Iris pigment epithelial cell (primary cell): ENCODE measurements at regions not wholly inside any gene's neighbourhood (a gene's known extent, or its start where the extent isn't known, plus 50 kb on each side); places are given as distances from the start of the nearest gene placed in this dataset.

Source experiments
- DNase-seq: peaks from one replicate; pipeline ENCODE4 v3.0.0-alpha.2; 2011; ENCODE audit warnings: low read depth

- no peak for DNase-seq
Observed at GRCh38 chr2:119104414-119104813, 54.1 kb downstream of the C1QL2 start.

- no peak for DNase-seq
Observed at GRCh38 chr2:119102964-119103363, 55.6 kb downstream of the C1QL2 start.

GRCh38 chr2:119088416-119088815, 70.1 kb downstream of the C1QL2 start:
- no peak for DNase-seq

- no peak for DNase-seq
Observed at GRCh38 chr2:119086327-119086726, 72.2 kb downstream of the C1QL2 start.

GRCh38 chr2:119085613-119086012, 72.9 kb downstream of the C1QL2 start:
- peak; percentile 17 for DNase-seq

GRCh38 chr2:119083416-119083815, 75.1 kb downstream of the C1QL2 start:
- no peak for DNase-seq

- no peak for DNase-seq
Observed at GRCh38 chr2:119082821-119083400, 75.6 kb downstream of the C1QL2 start.

- no peak for DNase-seq
Observed at GRCh38 chr2:119078796-119079195, 79.8 kb downstream of the C1QL2 start.

- no peak for DNase-seq
Observed at GRCh38 chr2:119076713-119077112, 81.8 kb downstream of the C1QL2 start.

GRCh38 chr2:119073213-119073612, 85.3 kb downstream of the C1QL2 start:
- DNase-seq = no peak

- no peak for DNase-seq
Observed at GRCh38 chr2:119071476-119071875, 87.1 kb downstream of the C1QL2 start.

- DNase-seq = no peak
Observed at GRCh38 chr2:119069781-119070180, 88.8 kb downstream of the C1QL2 start.

GRCh38 chr2:119068154-119068725, 90.3 kb downstream of the C1QL2 start:
- no peak for DNase-seq

GRCh38 chr2:119066272-119066804, 92.2 kb downstream of the C1QL2 start:
- peak; percentile 34 for DNase-seq

- no peak for DNase-seq
Observed at GRCh38 chr2:119065146-119065545, 93.4 kb downstream of the C1QL2 start.

GRCh38 chr2:119064567-119064966, 94.0 kb downstream of the C1QL2 start:
- peak; percentile 43 for DNase-seq

GRCh38 chr2:119063177-119063576, 95.4 kb downstream of the C1QL2 start:
- DNase-seq = no peak

- DNase-seq = no peak
Observed at GRCh38 chr2:119062652-119063051, 95.9 kb downstream of the C1QL2 start.

- DNase-seq = no peak
Observed at GRCh38 chr2:119062179-119062578, 96.4 kb downstream of the C1QL2 start.

GRCh38 chr2:119059940-119060339, 98.6 kb downstream of the C1QL2 start:
- no peak for DNase-seq

GRCh38 chr2:119059287-119059686, 99.3 kb downstream of the C1QL2 start:
- no peak for DNase-seq

- no peak for DNase-seq
Observed at GRCh38 chr2:119053700-119054436, 104.7 kb downstream of the C1QL2 start.

GRCh38 chr2:119051263-119051662, 107.3 kb downstream of the C1QL2 start:
- DNase-seq = no peak
